PC-3 (cell line): ENCODE measurements at regions not wholly inside any gene's neighbourhood (a gene's known extent, or its start where the extent isn't known, plus 50 kb on each side); places are given as distances from the start of the nearest gene placed in this dataset.

ENCODE experiments used
- EZH2 ChIP-seq: fragments of 300-600 bp; sonication (generic); IDR thresholded peaks from one replicate; pipeline ENCODE4 v1.6.1; 2017; ENCODE audit warnings: antibody characterized with exemption, mild to moderate bottlenecking, low read length; ENCODE audit not compliant: unreplicated experiment
- EZH2phosphoT487 ChIP-seq: fragments of 300-600 bp; sonication (generic); IDR thresholded peaks from 2 replicates; pipeline ENCODE4 v1.6.1; 2018; ENCODE audit warnings: mild to moderate bottlenecking, antibody characterized with exemption, low read length, borderline replicate concordance
- TF ChIP-seq, protein P1 (sequence below): fragments of 300-600 bp; sonication (generic); conservative IDR thresholded peaks from 2 replicates; pipeline ENCODE4 v1.5.1; 2017; ENCODE audit warnings: antibody characterized with exemption, low read depth, mild to moderate bottlenecking, low read length

DNA sequence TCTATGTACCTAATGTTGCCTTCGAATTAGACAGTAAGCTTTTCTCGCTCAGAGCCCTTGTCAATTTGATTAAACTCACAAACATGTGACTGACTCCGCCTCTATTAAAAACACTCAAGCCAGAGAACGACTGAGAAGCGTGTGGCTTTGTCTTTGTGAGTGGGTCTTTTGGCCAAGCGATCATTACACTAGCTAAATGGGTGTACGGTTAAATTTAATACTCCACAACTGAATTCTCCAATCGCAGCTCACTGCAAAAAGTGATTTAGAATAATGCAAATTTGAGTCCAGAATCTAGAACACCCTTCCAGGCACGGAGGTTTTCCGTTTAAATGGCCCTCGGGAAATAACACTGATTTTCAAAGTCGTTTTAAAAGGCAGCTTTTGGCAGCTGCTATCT is 253.7 kb downstream of the EFCAB11 start:
- TF ChIP-seq EZH2 (no peak), EZH2phosphoT487 (no peak)
- TF ChIP-seq, protein P1, sequence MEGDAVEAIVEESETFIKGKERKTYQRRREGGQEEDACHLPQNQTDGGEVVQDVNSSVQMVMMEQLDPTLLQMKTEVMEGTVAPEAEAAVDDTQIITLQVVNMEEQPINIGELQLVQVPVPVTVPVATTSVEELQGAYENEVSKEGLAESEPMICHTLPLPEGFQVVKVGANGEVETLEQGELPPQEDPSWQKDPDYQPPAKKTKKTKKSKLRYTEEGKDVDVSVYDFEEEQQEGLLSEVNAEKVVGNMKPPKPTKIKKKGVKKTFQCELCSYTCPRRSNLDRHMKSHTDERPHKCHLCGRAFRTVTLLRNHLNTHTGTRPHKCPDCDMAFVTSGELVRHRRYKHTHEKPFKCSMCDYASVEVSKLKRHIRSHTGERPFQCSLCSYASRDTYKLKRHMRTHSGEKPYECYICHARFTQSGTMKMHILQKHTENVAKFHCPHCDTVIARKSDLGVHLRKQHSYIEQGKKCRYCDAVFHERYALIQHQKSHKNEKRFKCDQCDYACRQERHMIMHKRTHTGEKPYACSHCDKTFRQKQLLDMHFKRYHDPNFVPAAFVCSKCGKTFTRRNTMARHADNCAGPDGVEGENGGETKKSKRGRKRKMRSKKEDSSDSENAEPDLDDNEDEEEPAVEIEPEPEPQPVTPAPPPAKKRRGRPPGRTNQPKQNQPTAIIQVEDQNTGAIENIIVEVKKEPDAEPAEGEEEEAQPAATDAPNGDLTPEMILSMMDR: no peak
